Left ventricle myocardium superior (tissue), 1 donor: ENCODE measurements at regions not wholly inside any gene's neighbourhood (a gene's known extent, or its start where the extent isn't known, plus 50 kb on each side); places are given as distances from the start of the nearest gene placed in this dataset.

Experiments used
- ATAC-seq: fragments of 200-7000 bp; cut with Tn5 transposase; one replicate; pipeline ENCODE4 v1.9.1; 2020; ENCODE audit warnings: mild to moderate bottlenecking, moderate library complexity
- DNase-seq: peaks from one replicate; pipeline ENCODE4 v3.0.0-alpha.2; 2020
- intact Hi-C: fragments of 100-400 bp; cut with micrococcal nuclease; formaldehyde crosslinking; loops from one replicate; pipeline ENCODE4 v1.11.0; 2022
- donor health status: DM: no; HTN: yes; CAD: no; lungs with severe emphysema.

GRCh38 chr20:39213476-39214145, 251.5 kb downstream of the DHX35 start:
- no peak for DNase-seq
- no peak for ATAC-seq
- intact Hi-C loops = no loop called here

- intact Hi-C loops = no loop called here
- no peak for ATAC-seq
- DNase-seq = no peak
Measured at GRCh38 chr20:39211060-39211748, 249.1 kb downstream of the DHX35 start.

GRCh38 chr20:39210341-39211036, 248.3 kb downstream of the DHX35 start:
- intact Hi-C loops = no loop called here
- DNase-seq (no peak), ATAC-seq (no peak)

- intact Hi-C loops = no loop called here
- no peak for DNase-seq
- no peak for ATAC-seq
Measured at GRCh38 chr20:39206899-39207564, 244.9 kb downstream of the DHX35 start.

GRCh38 chr20:39195582-39196021, 233.5 kb downstream of the DHX35 start:
- ATAC-seq = no peak
- intact Hi-C loops = no loop called here
- no peak for DNase-seq

- no peak for DNase-seq
- no peak for ATAC-seq
- intact Hi-C loops = no loop called here
Measured at GRCh38 chr20:39190666-39191570, 228.8 kb downstream of the DHX35 start.

GRCh38 chr20:39188266-39188765, 226.2 kb downstream of the DHX35 start:
- ATAC-seq (no peak), DNase-seq (no peak)
- intact Hi-C loops = no loop called here

- DNase-seq (no peak), ATAC-seq (no peak)
- intact Hi-C loops = no loop called here
Measured at GRCh38 chr20:39181490-39181889, 219.3 kb downstream of the DHX35 start.

GRCh38 chr20:39176457-39176856, 214.3 kb downstream of the DHX35 start:
- DNase-seq = no peak
- ATAC-seq = no peak
- intact Hi-C loops = no loop called here

GRCh38 chr20:39170896-39171463, 208.8 kb downstream of the DHX35 start:
- DNase-seq (no peak), ATAC-seq (no peak)
- intact Hi-C loops = no loop called here

- ATAC-seq (peak; percentile 25), DNase-seq (no peak)
- intact Hi-C loops = no loop called here
Measured at GRCh38 chr20:39165099-39165498, 203.0 kb downstream of the DHX35 start.

- ATAC-seq (peak; percentile 94), DNase-seq (no peak)
- intact Hi-C loops = no loop called here
Measured at GRCh38 chr20:39164642-39165041, 202.5 kb downstream of the DHX35 start.

GRCh38 chr20:39163993-39164392, 201.8 kb downstream of the DHX35 start:
- ATAC-seq = no peak
- no peak for DNase-seq

GRCh38 chr20:39161900-39162299, 199.8 kb downstream of the DHX35 start:
- DNase-seq (no peak), ATAC-seq (no peak)
- intact Hi-C loops = no loop called here

More at GRCh38 chr20:39163993-39164392, 201.8 kb downstream of the DHX35 start:
- intact Hi-C loops = no loop called here

GRCh38 chr20:39155971-39156370, 193.8 kb downstream of the DHX35 start:
- ATAC-seq = no peak
- no peak for DNase-seq
- intact Hi-C loops = no loop called here

- ATAC-seq = no peak
- no peak for DNase-seq
- intact Hi-C loops = no loop called here
Measured at GRCh38 chr20:39152742-39153141, 190.6 kb downstream of the DHX35 start.

GRCh38 chr20:39152126-39152525, 190.0 kb downstream of the DHX35 start:
- DNase-seq (no peak), ATAC-seq (no peak)
- intact Hi-C loops = no loop called here

GRCh38 chr20:39150501-39150900, 188.4 kb downstream of the DHX35 start:
- DNase-seq = no peak
- intact Hi-C loops = no loop called here
- ATAC-seq = no peak
